Neural cell (in vitro differentiated cells): ENCODE measurements at regions not wholly inside any gene's neighbourhood (a gene's known extent, or its start where the extent isn't known, plus 50 kb on each side); places are given as distances from the start of the nearest gene placed in this dataset.
A peak's percentile ranks its signal among the peaks of the same experiment; 100 is the strongest.

Experiments used
- H2AFZ ChIP-seq: fragments of 200-600, 300-800 bp; sonication (generic), shearing (Covaris generic); 2 replicates; pipeline ENCODE4 v1.6.0; 2014; ENCODE audit warnings: low read depth, mild to moderate bottlenecking, antibody characterized with exemption, low read length, moderate library complexity
- H3F3A ChIP-seq: fragments of 200-600 bp; shearing (Covaris generic); 2 replicates; pipeline ENCODE4 v1.6.1; 2016; ENCODE audit warnings: mild to moderate bottlenecking, moderate library complexity, mixed read lengths, antibody characterized with exemption, low read length; ENCODE audit not compliant: insufficient read depth, poor library complexity, severe bottlenecking
- H3K27ac ChIP-seq: fragments of 200-600, 300-800 bp; sonication (generic), shearing (Covaris generic); 2 replicates; pipeline ENCODE4 v1.5.1; 2014; ENCODE audit warnings: mild to moderate bottlenecking, low read length, moderate library complexity
- H3K27me3 ChIP-seq: fragments of 300-800, 200-600 bp; sonication (generic), shearing (Covaris generic); 2 replicates; pipeline ENCODE4 v1.6.0; 2014; ENCODE audit warnings: mild to moderate bottlenecking, low read depth, low read length, moderate library complexity; ENCODE audit not compliant: insufficient read depth
- H3K36me3 ChIP-seq: fragments of 300-800, 200-600 bp; sonication (generic), shearing (Covaris generic); 2 replicates; pipeline ENCODE4 v1.5.1; 2014; ENCODE audit warnings: mild to moderate bottlenecking, antibody characterized with exemption, low read length, moderate library complexity; ENCODE audit not compliant: insufficient read depth
- H3K4me2 ChIP-seq: fragments of 300-800, 200-600 bp; sonication (generic), shearing (Covaris generic); 2 replicates; pipeline ENCODE4 v1.6.0; 2014; ENCODE audit warnings: mild to moderate bottlenecking, low read length
- H3K4me3 ChIP-seq: fragments of 300-800, 200-600 bp; sonication (generic), shearing (Covaris generic); 2 replicates; pipeline ENCODE4 v1.5.1; 2014; ENCODE audit warnings: mild to moderate bottlenecking, low read length, moderate library complexity
- H3K79me2 ChIP-seq: fragments of 200-600 bp; shearing (Covaris generic); replicated peaks from 2 replicates; pipeline ENCODE4 v1.6.0; 2014; ENCODE audit warnings: mild to moderate bottlenecking, low read length, moderate library complexity; ENCODE audit not compliant: insufficient read depth
- H3K9ac ChIP-seq: fragments of 300-800, 200-600 bp; sonication (generic), shearing (Covaris generic); 2 replicates; pipeline ENCODE4 v1.6.1; 2016; ENCODE audit warnings: mild to moderate bottlenecking, low read length, mixed read lengths
- H3K9me2 ChIP-seq: fragments of 200-600 bp; shearing (Covaris generic); 2 replicates; pipeline ENCODE4 v1.6.1; 2016; ENCODE audit warnings: mild to moderate bottlenecking, low read length, mixed read lengths; ENCODE audit not compliant: insufficient read depth
- H3K9me3 ChIP-seq: fragments of 200-600, 300-800 bp; sonication (generic), shearing (Covaris generic); 2 replicates; pipeline ENCODE4 v1.6.1; 2016; ENCODE audit warnings: mild to moderate bottlenecking, mixed run types, low read length, moderate library complexity, mixed read lengths
- H4K20me1 ChIP-seq: fragments of 200-600 bp; shearing (Covaris generic); 2 replicates; pipeline ENCODE4 v1.6.1; 2016; ENCODE audit warnings: mild to moderate bottlenecking, mixed run types; ENCODE audit not compliant: insufficient read depth
- CTCF ChIP-seq: fragments of 450-650 bp; IDR thresholded peaks from 2 replicates; pipeline ENCODE4 v1.5.1; 2014; ENCODE audit warnings: antibody characterized with exemption, mild to moderate bottlenecking, moderate library complexity; ENCODE audit not compliant: poor library complexity, severe bottlenecking
- EP300 ChIP-seq: fragments of 450-650 bp; conservative IDR thresholded peaks from 2 replicates; pipeline ENCODE4 v1.6.1; 2014; ENCODE audit warnings: antibody characterized with exemption, mild to moderate bottlenecking, moderate library complexity; ENCODE audit not compliant: poor library complexity, severe bottlenecking
- EZH2 ChIP-seq: fragments of 200-600, 300-800 bp; shearing (Covaris generic), sonication (generic); IDR thresholded peaks from 2 replicates; pipeline ENCODE4 v1.6.1; 2014; ENCODE audit warnings: antibody characterized with exemption, low read length, borderline replicate concordance, mild to moderate bottlenecking; ENCODE audit not compliant: insufficient read depth, poor library complexity, severe bottlenecking
- MXI1 ChIP-seq: fragments of 450-650 bp; conservative IDR thresholded peaks from 2 replicates; pipeline ENCODE4 v1.6.1; 2014; ENCODE audit warnings: antibody characterized with exemption, mild to moderate bottlenecking; ENCODE audit not compliant: poor library complexity, severe bottlenecking
- POLR2AphosphoS5 ChIP-seq: IDR thresholded peaks from 2 replicates; pipeline ENCODE4 v1.6.1; 2012
- RAD21 ChIP-seq: fragments of 450-650 bp; conservative IDR thresholded peaks from 2 replicates; pipeline ENCODE4 v1.6.1; 2014; ENCODE audit warnings: antibody characterized with exemption, mild to moderate bottlenecking, moderate library complexity
- REST ChIP-seq: IDR thresholded peaks from 2 replicates; pipeline ENCODE4 v1.6.1; 2012; ENCODE audit warnings: borderline replicate concordance
- SMC3 ChIP-seq: fragments of 450-650 bp; conservative IDR thresholded peaks from 2 replicates; pipeline ENCODE4 v1.6.1; 2014; ENCODE audit warnings: antibody characterized with exemption, mild to moderate bottlenecking, moderate library complexity; ENCODE audit not compliant: poor library complexity
- TAF1 ChIP-seq: IDR thresholded peaks from 2 replicates; pipeline ENCODE4 v1.6.1; 2012; ENCODE audit warnings: low read depth

GRCh38 chr13:90258129-90258528, 1089.4 kb upstream of the MIR17HG start:
- no peak overlapping the region for H3K4me2 ChIP-seq
- TF ChIP-seq EZH2 (no peak), REST (peak; percentile 40), CTCF (no peak), EP300 (peak; percentile 51), MXI1 (no peak), TAF1 (no peak), POLR2AphosphoS5 (peak; percentile 87), SMC3 (no peak), RAD21 (no peak)
- no peaks in the 10 kb centered on the region for H3K9me2 ChIP-seq
- no peaks in the 10 kb centered on the region for H3K9me3 ChIP-seq
- H3F3A ChIP-seq = no peaks in the 10 kb centered on the region
- no peak overlapping the region for H3K9ac ChIP-seq
- H3K27ac ChIP-seq = no peak overlapping the region
- H3K36me3 ChIP-seq = no peaks in the 10 kb centered on the region
- no peak overlapping the region for H3K4me3 ChIP-seq
- H3K79me2 ChIP-seq = no peaks in the 10 kb centered on the region
- no peak overlapping the region for H2AFZ ChIP-seq
- H4K20me1 ChIP-seq = no peaks in the 10 kb centered on the region
- H3K27me3 ChIP-seq = no peaks in the 10 kb centered on the region

GRCh38 chr13:90261343-90261742, 1086.1 kb upstream of the MIR17HG start:
- no peaks in the 10 kb centered on the region for H3K9me3 ChIP-seq
- H3K79me2 ChIP-seq = no peaks in the 10 kb centered on the region
- no peaks in the 10 kb centered on the region for H3K9me2 ChIP-seq
- H3K27me3 ChIP-seq = no peaks in the 10 kb centered on the region
- no peak overlapping the region for H3K4me3 ChIP-seq
- H3F3A ChIP-seq = no peaks in the 10 kb centered on the region
- H2AFZ ChIP-seq = no peak overlapping the region
- TF ChIP-seq EP300 = no peak
- TF ChIP-seq POLR2AphosphoS5 = no peak
- no peak for TF ChIP-seq TAF1
- no peak for TF ChIP-seq SMC3
- TF ChIP-seq RAD21 = no peak
- no peak for TF ChIP-seq CTCF
- TF ChIP-seq REST = no peak
- TF ChIP-seq MXI1 = no peak
- no peak for TF ChIP-seq EZH2
- H3K27ac ChIP-seq = no peak overlapping the region
- no peaks in the 10 kb centered on the region for H4K20me1 ChIP-seq
- no peak overlapping the region for H3K4me2 ChIP-seq
- H3K9ac ChIP-seq = no peak overlapping the region
- no peaks in the 10 kb centered on the region for H3K36me3 ChIP-seq
